SU-DHL-6 (cell line): ENCODE measurements at regions not wholly inside any gene's neighbourhood (a gene's known extent, or its start where the extent isn't known, plus 50 kb on each side); places are given as distances from the start of the nearest gene placed in this dataset.

Source experiments
- EZH2phosphoT487 ChIP-seq: fragments of 200-600 bp; sonication (generic), shearing (Covaris generic); conservative IDR thresholded peaks from 2 replicates; pipeline ENCODE4 v1.6.1; 2018; ENCODE audit warnings: mild to moderate bottlenecking, antibody characterized with exemption, low read length, moderate library complexity, mixed read lengths
- TF ChIP-seq, protein P1 (sequence below): fragments of 200-600 bp; sonication (generic); IDR thresholded peaks from one replicate; pipeline ENCODE4 v1.5.1; 2017; ENCODE audit warnings: antibody characterized with exemption, mild to moderate bottlenecking, low read length, moderate library complexity; ENCODE audit not compliant: insufficient read depth, poor library complexity, severe bottlenecking

- TF ChIP-seq, protein P1, sequence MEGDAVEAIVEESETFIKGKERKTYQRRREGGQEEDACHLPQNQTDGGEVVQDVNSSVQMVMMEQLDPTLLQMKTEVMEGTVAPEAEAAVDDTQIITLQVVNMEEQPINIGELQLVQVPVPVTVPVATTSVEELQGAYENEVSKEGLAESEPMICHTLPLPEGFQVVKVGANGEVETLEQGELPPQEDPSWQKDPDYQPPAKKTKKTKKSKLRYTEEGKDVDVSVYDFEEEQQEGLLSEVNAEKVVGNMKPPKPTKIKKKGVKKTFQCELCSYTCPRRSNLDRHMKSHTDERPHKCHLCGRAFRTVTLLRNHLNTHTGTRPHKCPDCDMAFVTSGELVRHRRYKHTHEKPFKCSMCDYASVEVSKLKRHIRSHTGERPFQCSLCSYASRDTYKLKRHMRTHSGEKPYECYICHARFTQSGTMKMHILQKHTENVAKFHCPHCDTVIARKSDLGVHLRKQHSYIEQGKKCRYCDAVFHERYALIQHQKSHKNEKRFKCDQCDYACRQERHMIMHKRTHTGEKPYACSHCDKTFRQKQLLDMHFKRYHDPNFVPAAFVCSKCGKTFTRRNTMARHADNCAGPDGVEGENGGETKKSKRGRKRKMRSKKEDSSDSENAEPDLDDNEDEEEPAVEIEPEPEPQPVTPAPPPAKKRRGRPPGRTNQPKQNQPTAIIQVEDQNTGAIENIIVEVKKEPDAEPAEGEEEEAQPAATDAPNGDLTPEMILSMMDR: no peak
- TF ChIP-seq EZH2phosphoT487: no peak
Measured at GRCh38 chr12:67035121-67035520, 234.0 kb upstream of the CAND1 start.
